Activated CD4-positive, alpha-beta T cell treated with anti-CD3 and anti-CD28 coated beads for 4 hours (primary cell): ENCODE measurements at regions not wholly inside any gene's neighbourhood (a gene's known extent, or its start where the extent isn't known, plus 50 kb on each side); places are given as distances from the start of the nearest gene placed in this dataset.

Experiments
- DNase-seq, 2 donors: peaks; one replicate each; pipeline ENCODE4 v3.0.0-alpha.2; 2020

DNA sequence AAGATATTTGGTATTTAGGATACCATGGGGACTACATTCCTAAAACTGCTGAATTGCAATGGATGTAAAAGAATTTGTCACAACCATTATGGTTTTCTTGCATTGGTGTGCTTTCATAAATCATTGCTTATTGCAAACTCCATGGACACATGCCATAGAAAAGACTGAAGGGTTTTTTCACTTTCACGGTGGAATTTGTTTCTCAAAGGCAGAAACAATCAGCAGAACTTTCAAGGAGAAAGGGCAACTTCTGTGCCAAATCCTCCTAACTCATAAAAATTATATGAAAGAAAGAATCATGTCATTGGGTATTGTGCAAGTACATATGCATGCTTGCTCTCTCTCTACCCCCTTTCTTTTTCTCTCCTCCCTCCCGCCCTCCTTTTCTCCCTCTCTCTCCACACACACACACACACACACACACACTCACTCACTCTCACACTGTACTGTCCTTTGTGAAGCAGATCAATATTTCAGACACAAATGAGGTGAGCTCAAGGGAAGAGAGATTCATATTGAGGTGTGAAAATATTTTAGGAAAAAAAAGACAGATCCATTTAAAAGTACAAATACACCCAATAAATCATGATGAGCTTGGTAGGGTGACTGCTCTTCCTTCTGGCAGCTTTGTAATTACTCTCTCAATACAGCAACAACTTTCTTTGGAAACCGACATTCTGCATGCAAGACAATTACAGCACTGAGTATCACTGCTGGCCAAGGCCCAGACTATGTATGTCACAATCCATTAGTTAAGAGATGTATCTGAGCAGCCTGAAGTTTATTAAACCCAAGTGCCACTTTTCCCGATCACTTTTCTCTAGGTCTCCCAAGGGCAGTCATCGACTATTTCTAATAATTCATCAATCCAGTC, 492.6 kb downstream of the TUSC7 start:
- no peak for DNase-seq

DNA sequence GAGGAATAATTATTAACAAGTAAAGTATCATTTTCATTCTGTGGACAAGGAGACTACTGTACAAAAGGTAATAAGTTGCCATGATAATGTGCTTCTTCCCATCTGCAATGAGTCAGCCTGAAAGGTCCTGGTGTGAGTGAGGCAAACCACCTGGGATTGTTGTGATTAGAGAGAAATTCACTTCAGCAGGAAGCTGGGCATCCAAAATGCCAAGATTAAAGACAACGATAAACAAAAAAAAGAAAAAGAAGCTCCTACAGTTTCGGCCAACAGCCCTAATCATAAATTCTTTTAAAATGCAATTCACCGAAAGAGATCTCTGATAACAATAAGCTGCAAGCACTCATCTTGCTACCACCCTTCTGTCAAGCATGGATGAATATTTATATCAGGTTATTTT, 507.8 kb downstream of the TUSC7 start:
- DNase-seq = no peak

DNA sequence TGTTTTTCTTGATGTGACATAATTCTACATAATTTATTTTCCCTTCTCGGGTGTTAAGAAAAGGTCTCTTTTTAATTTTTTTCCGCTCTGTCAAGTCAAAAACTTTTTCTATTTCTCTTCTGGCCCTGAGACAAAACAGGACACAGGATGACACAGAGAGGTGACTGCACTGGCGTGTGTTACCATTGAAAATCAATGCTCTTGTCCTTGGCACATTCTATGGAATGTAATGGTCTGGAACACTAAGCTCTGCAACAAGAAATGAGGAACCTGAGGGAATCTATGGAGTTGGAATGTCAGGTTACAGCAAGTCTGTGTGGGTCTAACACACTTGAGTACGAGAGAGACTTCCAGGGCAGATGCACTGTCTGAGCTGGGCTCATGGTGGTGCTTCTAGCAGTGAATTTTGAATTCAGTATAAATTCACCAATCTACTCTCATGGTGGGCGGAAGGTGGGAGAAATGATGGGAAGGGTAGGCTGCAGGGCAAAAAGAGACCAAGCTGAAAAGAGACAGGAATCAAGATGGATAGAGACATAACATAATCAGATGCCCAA, 508.3 kb downstream of the TUSC7 start:
- no peak for DNase-seq

DNA sequence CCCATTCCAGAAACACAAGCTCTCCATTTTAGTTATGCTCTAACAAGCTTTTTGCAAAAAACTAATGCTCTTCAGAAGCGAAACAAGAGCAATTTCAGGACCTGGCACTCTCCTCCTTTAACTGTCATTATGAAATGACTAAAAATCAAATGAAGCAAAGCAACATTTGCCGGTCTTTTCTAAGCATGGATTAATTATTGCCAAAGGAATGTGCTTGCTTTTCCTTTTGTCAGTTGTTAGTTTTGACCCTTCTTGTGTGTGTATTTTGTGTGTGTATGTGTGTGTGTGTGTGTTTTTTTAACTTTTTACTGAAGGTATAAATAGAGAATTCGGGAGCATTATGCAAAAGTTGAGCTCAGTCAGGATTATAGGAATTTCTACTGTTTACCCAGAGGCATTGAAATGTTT, 509.1 kb downstream of the TUSC7 start:
- DNase-seq = no peak

DNA sequence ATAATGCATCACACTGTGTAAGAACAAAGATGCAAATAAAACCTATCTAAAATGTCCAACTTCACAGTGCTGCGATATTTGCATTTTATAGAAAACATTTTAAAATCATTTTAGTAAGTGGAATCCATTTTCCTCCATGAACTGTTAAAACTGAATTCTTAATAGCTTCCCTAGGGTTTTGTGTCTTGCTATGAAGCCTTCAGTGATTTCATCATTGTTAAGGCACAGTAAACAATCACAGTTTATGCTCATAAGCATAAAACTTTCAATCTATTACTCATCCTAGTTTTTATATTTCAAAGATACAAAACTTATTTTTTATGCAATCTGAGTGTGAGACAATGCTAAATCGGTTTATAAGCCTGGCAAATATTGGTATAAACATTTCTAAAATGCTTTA, 509.7 kb downstream of the TUSC7 start:
- DNase-seq = no peak

DNA sequence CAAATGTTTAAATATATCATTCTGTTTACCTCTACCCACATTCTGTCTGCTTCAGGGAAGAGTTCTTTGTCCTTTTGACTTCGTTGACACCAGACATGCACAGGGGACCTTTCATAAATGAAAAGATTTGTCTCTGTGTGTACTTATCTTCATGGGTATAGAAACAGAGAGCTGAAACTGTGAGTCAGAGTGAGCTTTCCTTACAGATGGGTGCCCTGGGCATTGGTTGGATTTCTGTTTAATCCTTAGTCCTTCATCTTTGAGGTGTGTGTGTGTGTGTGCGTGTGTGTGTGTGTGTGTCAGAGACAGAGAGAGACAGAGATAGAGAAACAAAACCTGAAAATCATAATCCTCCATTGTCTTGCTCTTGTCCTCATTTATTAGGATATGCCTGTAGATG, 517.4 kb downstream of the TUSC7 start:
- no peak for DNase-seq

DNA sequence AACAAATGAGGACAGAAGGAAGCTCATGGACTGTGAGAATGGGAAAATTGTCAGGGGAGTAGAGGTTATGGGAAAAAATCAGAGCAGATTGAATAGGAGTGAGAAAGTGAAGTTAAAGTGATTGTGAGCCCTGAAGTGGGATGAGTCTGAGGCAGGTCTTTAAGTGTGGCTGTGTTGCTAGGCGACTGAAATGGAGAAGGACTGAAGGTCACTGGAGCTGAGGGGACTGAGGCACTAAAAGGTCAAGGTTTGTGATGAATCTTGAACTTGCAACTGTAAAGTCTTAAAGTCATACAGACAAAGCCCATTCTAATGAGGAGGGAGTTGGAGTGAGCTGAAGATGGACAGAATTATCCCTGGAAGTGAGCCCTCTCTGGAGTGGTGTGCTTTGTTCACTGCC, 518.9 kb downstream of the TUSC7 start:
- no peak for DNase-seq

DNA sequence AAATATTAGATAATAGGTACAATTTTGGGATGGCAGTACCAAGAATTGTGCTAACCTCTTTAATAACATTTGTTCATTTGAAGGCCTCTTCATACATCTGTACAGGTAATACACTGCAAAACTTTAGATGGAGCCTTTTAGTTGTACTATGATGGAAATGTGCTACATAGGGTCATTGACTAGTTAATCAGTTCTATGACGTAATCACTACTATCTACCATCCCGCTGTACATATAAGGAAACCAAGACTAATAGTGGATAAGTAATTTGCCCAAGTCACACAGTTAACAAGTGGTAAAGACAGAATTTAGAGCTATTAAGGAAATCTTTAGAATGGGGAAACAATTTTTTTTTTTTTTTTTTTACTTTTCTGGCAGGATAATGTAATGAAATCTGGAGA, 521.3 kb downstream of the TUSC7 start:
- no peak for DNase-seq

DNA sequence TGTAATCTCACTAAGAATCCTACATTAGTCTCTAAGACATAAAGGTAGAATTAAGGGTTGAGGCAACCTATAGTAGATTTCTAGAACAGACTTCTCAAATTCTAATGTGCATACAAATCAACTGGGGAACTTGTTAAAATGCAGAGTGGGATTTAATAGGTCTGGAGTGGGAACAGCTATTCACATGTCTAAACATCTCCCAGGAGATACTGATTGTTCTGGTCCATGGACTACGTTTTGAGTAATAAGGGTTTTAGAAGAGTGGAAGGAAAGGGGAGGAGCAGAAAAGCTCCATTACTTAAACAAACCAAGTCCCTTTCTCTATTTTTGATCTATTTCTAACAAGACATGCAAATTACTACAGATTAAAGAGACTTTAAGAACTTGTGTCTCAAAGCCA, 524.8 kb downstream of the TUSC7 start:
- DNase-seq = no peak

DNA sequence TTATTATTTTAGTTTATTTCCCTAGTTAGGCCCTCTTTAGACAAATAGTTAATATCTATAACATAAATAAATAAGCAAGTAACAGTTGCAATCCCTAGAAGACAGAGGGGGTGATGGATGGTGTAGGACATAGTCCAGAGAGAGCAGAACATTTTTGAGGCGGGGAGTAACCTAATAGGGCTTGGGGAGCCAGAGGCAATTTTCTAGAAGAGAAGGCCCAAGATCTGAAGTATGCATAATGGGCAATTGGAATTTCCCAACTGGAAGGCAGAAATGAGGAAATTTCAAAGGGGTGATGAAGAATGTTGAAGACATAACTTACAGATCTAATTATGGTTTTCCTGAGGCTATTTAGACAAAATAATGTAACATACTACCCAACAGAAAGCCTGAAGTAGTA, 525.7 kb downstream of the TUSC7 start:
- no peak for DNase-seq

DNA sequence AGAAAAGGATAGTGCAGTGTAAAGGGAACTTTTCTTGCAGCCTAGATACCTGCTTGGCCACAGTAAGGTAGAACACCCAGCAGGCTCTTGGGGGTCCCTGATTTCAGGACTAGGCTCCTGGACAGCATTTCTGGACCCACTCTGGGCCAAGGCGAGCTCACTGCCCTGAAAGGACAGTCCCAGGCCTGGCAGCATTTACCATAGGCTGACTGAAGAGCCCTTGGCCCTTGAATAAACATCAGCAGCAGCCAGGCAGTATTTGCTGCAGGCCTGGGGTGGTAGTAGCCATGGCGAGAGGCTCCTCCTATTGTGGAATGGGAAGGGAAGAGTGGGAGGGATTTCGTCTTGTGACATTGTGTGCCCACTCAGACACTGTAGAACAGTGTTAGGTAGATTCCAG, 529.2 kb downstream of the TUSC7 start:
- no peak for DNase-seq

DNA sequence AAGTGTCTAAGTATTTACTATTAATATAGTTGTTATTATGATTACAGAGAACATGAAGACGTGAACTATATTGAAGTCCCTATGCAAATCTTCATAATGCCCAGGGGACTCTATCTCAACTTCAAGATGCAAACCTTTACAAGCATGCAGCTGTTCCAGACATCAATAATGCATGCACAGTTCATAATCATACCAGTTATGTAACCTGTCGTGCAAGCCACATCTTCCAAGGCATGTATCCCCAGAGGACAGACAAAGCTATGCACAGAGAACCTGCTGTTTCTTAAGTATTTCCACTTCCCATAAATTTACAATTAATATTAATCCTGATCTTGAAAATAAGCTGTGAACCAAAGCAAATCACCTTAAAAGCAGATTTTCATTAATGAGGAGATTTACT, 534.1 kb downstream of the TUSC7 start:
- DNase-seq = no peak

DNA sequence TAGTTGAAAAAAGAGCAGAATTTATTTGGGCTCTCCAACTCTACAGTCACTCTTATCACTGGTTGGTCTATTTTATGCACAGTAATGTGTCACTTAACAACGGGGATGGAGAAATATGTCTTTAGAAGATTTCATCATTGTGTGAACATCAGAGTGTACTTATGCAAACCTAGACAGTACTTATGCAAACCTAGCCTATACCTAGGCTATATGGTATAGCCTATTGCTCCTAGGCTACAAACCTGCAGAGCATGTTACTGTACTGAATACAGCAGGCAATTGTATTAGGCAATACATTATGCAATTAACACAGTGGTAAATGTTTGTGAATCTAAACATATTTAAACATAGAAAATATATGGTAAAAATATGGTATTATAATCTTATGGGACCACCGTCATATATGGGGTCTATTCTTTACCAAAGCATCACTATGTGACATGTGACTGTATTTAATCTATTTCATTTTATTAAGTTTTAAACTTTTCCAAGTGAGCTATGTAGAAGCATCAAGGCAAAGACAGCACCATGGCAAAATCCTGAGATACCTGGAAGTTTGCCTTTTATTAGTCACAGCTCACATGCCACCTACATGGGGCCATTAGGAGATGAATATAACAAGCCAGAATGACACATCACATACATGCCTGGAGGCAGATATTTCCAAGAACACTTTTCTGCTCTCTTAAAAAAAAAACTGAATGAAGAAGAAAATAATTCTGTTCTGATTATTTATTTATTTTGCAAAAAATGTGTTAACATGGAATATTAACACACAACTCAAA, 537.4 kb downstream of the TUSC7 start:
- DNase-seq = no peak

DNA sequence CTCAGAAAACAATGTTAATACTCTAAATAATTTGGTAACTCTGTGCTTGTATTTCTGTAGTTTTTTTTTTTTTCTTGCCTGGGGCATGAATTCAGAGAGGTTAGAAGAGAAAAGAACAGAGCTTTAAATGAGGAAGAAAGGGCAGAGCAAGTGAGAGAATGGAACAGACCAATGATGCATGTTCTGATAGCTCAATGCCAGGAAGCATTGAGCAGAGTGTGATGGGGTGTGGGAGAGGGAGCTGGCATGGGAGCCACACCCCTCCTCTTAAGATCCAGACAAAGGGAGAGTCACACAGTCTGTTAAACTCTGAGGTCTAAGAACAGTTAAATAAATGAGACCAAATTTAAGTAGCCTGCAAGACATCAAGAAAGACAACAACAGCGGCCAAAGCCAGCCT, 538.6 kb downstream of the TUSC7 start:
- DNase-seq = no peak

DNA sequence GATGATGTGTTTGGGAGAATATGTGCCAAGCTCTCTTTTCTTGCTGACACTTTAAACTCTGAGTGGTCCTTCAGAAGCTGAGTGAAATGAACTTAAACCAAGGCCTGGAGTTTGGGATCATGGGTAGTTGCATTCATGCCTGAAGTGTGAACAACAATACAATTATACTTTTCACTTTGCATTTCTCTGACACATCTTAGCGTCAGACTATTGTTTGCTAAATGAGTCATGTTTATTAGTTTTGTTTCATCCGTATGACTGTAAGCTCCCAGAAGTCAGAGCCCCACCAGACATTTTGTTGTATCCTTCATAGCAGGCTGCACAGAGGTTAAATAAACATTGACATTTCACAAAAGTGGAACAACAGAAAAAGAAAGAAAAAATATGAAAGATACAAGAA, 542.6 kb downstream of the TUSC7 start:
- DNase-seq = no peak

DNA sequence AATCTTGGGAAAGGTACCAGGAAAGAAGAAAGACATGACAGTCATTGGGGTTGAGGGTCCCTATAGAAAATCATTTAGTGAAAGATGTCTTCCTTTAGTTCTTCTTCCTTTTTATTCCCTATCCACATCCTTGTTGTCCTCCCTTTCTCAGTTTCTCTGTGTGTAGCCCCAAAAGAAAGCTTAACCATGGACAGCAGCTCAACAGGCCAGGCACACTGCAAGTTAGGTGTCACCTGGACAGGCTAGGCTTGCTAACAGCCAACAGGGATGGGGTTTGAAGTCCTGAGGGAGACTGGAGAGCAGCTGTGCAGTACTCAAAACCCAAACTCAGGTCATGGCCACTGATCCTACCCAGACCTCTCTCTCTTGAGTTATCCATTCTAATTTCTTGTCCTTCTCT, 543.1 kb downstream of the TUSC7 start:
- no peak for DNase-seq

DNA sequence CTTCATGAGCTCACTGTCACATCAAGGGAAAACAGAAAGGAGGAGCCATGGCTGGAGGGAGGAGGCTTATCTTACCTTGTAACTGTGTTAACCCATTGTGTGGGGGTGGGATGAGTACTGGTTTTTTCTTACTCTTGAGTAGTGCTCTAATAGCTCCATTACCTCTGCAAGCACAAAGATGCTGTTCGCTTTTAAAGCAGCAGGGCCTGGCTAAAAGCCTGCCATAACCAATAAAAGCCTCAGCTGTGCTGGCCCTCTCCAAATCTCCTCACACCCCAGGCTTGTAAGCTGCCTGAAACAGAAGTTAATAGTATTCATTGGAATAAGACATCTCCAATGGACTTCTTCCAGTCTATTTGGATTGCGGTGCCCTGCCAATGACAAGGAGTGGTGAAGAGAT, 544.1 kb downstream of the TUSC7 start:
- DNase-seq = no peak

DNA sequence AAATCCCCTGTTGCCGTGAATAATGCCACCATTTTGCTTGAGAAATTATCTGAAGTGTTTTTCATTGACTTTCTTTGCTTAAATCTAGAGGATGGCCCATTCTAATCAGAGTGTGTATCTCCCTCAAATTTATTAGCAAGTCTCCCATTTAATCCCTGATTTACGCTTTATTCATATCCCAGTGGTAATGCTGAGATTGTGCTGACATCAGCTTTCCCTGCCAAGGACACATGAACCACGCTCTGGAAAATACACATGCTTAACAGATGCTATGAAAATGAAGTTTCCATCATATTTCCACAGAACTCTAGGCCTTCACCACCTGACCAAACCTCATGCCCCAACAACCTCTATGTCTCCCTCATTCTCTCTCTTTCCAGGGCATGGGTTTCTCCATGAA, 545.4 kb downstream of the TUSC7 start:
- no peak for DNase-seq

DNA sequence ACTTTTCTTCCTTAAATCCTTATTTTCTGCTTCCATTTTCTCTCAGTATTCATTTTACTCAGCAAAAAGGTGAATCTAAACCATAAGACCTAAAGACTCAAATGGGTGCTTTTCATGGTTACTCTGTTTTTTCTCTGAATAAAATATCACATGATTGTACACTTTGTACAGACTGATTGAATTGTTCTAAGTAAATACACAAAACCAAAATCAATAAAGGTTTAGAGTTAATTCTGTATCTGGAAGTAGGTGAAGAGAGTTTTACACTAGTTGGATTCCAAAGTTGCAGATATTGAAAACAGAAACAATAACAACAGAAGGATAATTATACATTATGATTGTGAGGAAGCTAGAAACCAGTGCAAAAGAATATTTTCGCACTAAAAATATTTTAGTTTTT, 546.2 kb downstream of the TUSC7 start:
- DNase-seq = no peak

DNA sequence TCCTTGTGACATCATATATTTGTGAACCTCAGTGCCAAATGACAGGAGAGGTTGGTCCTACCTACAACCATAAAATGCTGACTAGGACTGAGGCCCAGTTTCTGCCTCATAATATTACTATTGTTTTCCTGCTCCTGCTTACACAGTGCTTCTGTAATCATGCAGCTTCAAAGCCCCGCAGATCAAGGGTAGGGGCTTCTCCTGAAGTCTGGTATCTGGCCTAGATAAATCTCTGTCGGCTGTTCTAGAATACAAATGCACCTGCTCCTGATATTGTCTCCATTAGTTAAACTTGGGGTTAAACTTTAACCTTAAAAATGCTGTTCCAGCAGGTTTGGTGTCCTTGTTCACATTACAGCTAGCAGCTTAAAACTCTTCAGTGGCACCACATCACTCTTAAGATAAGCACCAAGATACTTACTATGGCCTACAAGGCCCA, 552.4 kb downstream of the TUSC7 start:
- DNase-seq = no peak

DNA sequence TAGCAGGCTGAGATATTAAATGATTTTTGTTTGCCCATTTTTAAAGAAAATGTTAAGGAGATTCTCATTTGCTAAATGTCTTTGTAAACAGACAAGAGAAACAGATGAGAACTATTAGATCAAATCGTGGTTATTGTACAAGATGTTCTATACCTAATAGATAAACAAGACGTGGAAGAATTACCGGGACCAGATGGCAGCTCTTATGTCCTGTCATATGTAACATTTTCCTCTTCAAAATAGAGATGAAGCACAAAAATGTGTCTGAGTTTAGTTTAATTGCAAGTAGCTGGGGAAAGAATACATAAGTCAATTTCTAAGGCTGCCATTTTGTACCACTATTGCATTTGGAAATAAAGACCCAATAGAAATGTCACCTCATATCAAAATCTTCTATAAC, 553.7 kb downstream of the TUSC7 start:
- no peak for DNase-seq

DNA sequence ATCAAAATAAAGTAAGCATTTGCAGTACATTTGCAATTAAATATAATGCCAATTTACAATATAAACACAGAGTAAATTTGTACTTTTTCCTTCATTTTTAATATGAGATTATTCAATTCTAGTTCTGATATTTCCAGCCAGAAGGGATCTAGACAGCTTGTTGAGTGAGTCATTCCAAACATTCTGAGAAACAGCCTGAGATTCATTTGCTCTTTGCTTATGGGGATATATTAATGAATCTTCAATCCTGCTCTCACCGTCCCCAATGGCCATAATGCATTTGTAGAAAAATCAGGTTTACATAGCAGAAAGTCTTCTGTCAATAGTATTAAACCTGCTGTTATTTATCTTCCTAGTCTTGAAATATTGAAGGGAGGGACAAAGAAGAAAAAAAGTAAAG, 554.2 kb downstream of the TUSC7 start:
- DNase-seq = no peak

DNA sequence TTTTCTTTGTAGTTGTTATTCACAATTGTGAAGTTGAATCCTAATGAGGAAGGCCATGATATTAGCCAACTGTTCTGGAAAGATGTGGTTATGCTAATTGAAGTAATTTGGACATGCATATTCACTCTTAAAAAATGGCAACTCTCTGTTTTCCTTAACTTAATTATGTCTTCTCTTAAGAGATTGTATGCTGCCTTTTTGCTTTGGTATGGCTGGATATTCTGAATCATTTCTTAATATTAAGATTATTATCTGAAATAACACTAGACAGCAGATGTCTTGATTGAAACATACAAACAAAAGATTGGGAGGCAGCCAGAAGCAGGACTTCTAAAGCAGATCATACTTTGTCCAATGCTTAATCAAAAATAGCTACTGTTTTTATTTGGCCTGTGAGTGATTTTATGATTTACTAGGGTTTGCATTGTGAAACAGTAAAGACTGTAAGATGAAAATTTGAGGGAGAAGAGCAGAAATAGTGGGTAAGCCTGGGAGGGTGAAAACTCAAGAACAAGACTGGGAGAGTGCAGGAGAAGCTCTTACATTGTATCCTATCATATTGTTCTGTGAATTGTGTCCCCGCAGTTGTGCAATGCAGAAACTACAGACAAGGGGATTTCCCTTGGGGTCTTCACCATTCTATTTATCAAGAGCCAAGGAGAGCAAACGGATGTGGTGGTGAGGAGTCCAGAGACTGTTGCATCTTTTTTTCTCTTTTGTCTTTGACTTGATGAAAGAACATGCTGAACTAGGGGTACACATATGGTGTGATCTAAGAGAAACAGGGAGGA, 554.8 kb downstream of the TUSC7 start:
- DNase-seq = no peak
